ENCODE measurements at regions not wholly inside any gene's neighbourhood (a gene's known extent, or its start where the extent isn't known, plus 50 kb on each side); places are given as distances from the start of the nearest gene placed in this dataset.

GRCh38 chr6:22362361-22362760 lies 65.5 kb upstream of the PRL start:
- no peak for TF ChIP-seq CTCF (IDR thresholded peaks at IDR 0.05; ENCODE audit: borderline replicate concordance, extremely low read depth, insufficient read depth)
- Histone ChIP-seq H3K9me3 (ENCODE audit: control insufficient read depth in 2 of 3, insufficient read depth in 1 of 3, low read length in 3 of 3) (no peaks in the 10 kb centered on the region), H3K27me3 (ENCODE audit: control insufficient read depth, insufficient read depth, low read length) (no peaks in the 10 kb centered on the region), H3K9ac (ENCODE audit: low read length in 3 of 3) (no peak overlapping the region), H3K36me3 (ENCODE audit: control insufficient read depth in 2 of 3, insufficient read depth in 3 of 3, low read length in 3 of 3) (no peaks in the 10 kb centered on the region), H3K27ac (ENCODE audit: low read depth in 2 of 2, low read length in 2 of 2) (no peak overlapping the region), H3K4me1 (ENCODE audit: control insufficient read depth in 2 of 3, insufficient read depth in 2 of 3, low read depth in 1 of 3, low read length in 3 of 3) (peaks cover 0 to 2% (median 0%) of the 10 kb centered on the region in 3 donors), H3K4me3 (ENCODE audit: low read length in 3 of 3) (no peak overlapping the region)
- intact Hi-C loops (cut with DNase I) = no loop called here
- DNase-seq (peak in 2 of 5 donors; percentile 50 to 53), FAIRE-seq (no peak)

GRCh38 chr6:22363166-22363713 lies 66.4 kb upstream of the PRL start:
- no peak for TF ChIP-seq CTCF (IDR thresholded peaks at IDR 0.05; ENCODE audit: borderline replicate concordance, extremely low read depth, insufficient read depth)
- DNase-seq = no peak
- FAIRE-seq = no peak
- Histone ChIP-seq H3K4me3 (ENCODE audit: low read length in 3 of 3) (no peak overlapping the region), H3K27ac (ENCODE audit: low read depth in 2 of 2, low read length in 2 of 2) (no peak overlapping the region), H3K27me3 (ENCODE audit: control insufficient read depth, insufficient read depth, low read length) (no peaks in the 10 kb centered on the region), H3K9ac (ENCODE audit: low read length in 3 of 3) (no peak overlapping the region), H3K9me3 (ENCODE audit: control insufficient read depth in 2 of 3, insufficient read depth in 1 of 3, low read length in 3 of 3) (no peaks in the 10 kb centered on the region), H3K4me1 (ENCODE audit: control insufficient read depth in 2 of 3, insufficient read depth in 2 of 3, low read depth in 1 of 3, low read length in 3 of 3) (peaks cover 0 to 2% (median 0%) of the 10 kb centered on the region in 3 donors), H3K36me3 (ENCODE audit: control insufficient read depth in 2 of 3, insufficient read depth in 3 of 3, low read length in 3 of 3) (no peaks in the 10 kb centered on the region)
- intact Hi-C loops (cut with DNase I) = no loop called here

GRCh38 chr6:22363714-22364239 lies 66.9 kb upstream of the PRL start:
- peak in 2 of 5 donors; percentile 29 to 81 for DNase-seq
- Histone ChIP-seq H3K4me1 (ENCODE audit: control insufficient read depth in 2 of 3, insufficient read depth in 2 of 3, low read depth in 1 of 3, low read length in 3 of 3) (peaks cover 0 to 2% (median 0%) of the 10 kb centered on the region in 3 donors), H3K27ac (ENCODE audit: low read depth in 2 of 2, low read length in 2 of 2) (no peak overlapping the region), H3K36me3 (ENCODE audit: control insufficient read depth in 2 of 3, insufficient read depth in 3 of 3, low read length in 3 of 3) (no peaks in the 10 kb centered on the region), H3K4me3 (ENCODE audit: low read length in 3 of 3) (no peak overlapping the region), H3K27me3 (ENCODE audit: control insufficient read depth, insufficient read depth, low read length) (no peaks in the 10 kb centered on the region), H3K9ac (ENCODE audit: low read length in 3 of 3) (no peak overlapping the region), H3K9me3 (ENCODE audit: control insufficient read depth in 2 of 3, insufficient read depth in 1 of 3, low read length in 3 of 3) (no peaks in the 10 kb centered on the region)
- no peak for FAIRE-seq
- no peak for TF ChIP-seq CTCF (IDR thresholded peaks at IDR 0.05; ENCODE audit: borderline replicate concordance, extremely low read depth, insufficient read depth)
- intact Hi-C loops (cut with DNase I) = no loop called here

DNA sequence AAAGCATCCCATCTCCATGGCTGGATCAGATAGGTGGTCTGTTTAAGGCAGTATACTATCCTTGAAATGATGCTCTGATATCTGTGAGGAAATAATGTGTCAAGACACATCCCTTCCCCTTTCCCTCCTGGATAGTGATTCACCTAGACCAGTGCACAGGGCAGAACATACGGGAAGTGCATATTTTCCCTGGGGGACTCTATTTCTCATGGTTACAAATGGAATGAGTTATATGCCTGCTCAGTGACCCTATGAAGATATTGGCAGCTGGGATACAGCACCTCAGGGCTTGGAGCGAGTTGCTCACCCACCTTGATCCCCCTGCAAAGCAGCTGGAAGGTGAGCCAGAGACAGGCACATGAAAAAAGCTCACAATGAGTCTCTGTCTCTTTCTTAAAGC lies 67.5 kb upstream of the PRL start:
- TF ChIP-seq CTCF (IDR thresholded peaks at IDR 0.05; ENCODE audit: borderline replicate concordance, extremely low read depth, insufficient read depth) = no peak
- Histone ChIP-seq H3K27me3 (ENCODE audit: control insufficient read depth, insufficient read depth, low read length) (no peaks in the 10 kb centered on the region), H3K9ac (ENCODE audit: low read length in 3 of 3) (no peak overlapping the region), H3K4me1 (ENCODE audit: control insufficient read depth in 2 of 3, insufficient read depth in 2 of 3, low read depth in 1 of 3, low read length in 3 of 3) (peaks cover 0 to 2% (median 0%) of the 10 kb centered on the region in 3 donors), H3K36me3 (ENCODE audit: control insufficient read depth in 2 of 3, insufficient read depth in 3 of 3, low read length in 3 of 3) (no peaks in the 10 kb centered on the region), H3K9me3 (ENCODE audit: control insufficient read depth in 2 of 3, insufficient read depth in 1 of 3, low read length in 3 of 3) (no peaks in the 10 kb centered on the region), H3K4me3 (ENCODE audit: low read length in 3 of 3) (no peak overlapping the region), H3K27ac (ENCODE audit: low read depth in 2 of 2, low read length in 2 of 2) (no peak overlapping the region)
- FAIRE-seq (no peak), DNase-seq (peak in 2 of 5 donors; percentile 9 to 39)
- intact Hi-C loops (cut with DNase I) = no loop called here
